AG10803 (cell line): ENCODE measurements at regions not wholly inside any gene's neighbourhood (a gene's known extent, or its start where the extent isn't known, plus 50 kb on each side); places are given as distances from the start of the nearest gene placed in this dataset.

Experiments
- DNase-seq: peaks from one replicate; pipeline ENCODE4 v3.0.0; 2010; ENCODE audit warnings: low read depth
- H3K4me3 ChIP-seq: 2 replicates; pipeline ENCODE4 v1.5.1; 2011; ENCODE audit warnings: mild to moderate bottlenecking, low read length, control low read depth
- TF ChIP-seq, protein P1 (sequence below): conservative IDR thresholded peaks from 2 replicates; pipeline ENCODE4 v1.5.1; 2011; ENCODE audit warnings: mild to moderate bottlenecking, low read length, control low read depth, inconsistent platforms

- TF ChIP-seq, protein P1, sequence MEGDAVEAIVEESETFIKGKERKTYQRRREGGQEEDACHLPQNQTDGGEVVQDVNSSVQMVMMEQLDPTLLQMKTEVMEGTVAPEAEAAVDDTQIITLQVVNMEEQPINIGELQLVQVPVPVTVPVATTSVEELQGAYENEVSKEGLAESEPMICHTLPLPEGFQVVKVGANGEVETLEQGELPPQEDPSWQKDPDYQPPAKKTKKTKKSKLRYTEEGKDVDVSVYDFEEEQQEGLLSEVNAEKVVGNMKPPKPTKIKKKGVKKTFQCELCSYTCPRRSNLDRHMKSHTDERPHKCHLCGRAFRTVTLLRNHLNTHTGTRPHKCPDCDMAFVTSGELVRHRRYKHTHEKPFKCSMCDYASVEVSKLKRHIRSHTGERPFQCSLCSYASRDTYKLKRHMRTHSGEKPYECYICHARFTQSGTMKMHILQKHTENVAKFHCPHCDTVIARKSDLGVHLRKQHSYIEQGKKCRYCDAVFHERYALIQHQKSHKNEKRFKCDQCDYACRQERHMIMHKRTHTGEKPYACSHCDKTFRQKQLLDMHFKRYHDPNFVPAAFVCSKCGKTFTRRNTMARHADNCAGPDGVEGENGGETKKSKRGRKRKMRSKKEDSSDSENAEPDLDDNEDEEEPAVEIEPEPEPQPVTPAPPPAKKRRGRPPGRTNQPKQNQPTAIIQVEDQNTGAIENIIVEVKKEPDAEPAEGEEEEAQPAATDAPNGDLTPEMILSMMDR: no peak
- peak; percentile 72 for DNase-seq
- no peak overlapping the region for H3K4me3 ChIP-seq
Measured at GRCh38 chr11:29293825-29294224, 723.0 kb downstream of the KCNA4 start.

- no peak overlapping the region for H3K4me3 ChIP-seq
- DNase-seq: peak; percentile 88
- TF ChIP-seq, protein P1: no peak
Measured at GRCh38 chr11:29282088-29282487, 734.7 kb downstream of the KCNA4 start.

GRCh38 chr11:29281271-29281777, 735.5 kb downstream of the KCNA4 start:
- H3K4me3 ChIP-seq: no peak overlapping the region
- no peak for DNase-seq
- TF ChIP-seq, protein P1: no peak

- DNase-seq: no peak
- H3K4me3 ChIP-seq: no peak overlapping the region
- TF ChIP-seq, protein P1: no peak
Measured at GRCh38 chr11:29280452-29280851, 736.4 kb downstream of the KCNA4 start.

DNA sequence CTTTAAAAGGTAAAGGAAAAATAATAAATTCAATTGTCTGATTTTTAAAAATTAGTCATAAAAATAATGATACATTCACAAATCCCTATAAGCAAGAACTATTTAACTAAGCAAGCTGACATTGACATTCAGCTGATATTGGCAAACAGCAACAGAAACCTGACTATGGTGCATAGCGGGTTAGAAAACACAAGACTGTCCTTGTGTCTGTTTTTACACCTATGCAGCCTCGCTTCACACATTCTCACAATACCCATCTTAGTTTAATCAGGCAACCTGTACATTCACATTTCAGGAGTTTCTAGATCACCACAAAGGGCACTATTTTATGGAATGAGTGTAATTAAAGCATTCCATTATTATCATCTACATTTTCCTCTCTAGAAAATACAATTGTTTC, 737.1 kb downstream of the KCNA4 start:
- TF ChIP-seq, protein P1: no peak
- H3K4me3 ChIP-seq: no peak overlapping the region
- DNase-seq: no peak

DNA sequence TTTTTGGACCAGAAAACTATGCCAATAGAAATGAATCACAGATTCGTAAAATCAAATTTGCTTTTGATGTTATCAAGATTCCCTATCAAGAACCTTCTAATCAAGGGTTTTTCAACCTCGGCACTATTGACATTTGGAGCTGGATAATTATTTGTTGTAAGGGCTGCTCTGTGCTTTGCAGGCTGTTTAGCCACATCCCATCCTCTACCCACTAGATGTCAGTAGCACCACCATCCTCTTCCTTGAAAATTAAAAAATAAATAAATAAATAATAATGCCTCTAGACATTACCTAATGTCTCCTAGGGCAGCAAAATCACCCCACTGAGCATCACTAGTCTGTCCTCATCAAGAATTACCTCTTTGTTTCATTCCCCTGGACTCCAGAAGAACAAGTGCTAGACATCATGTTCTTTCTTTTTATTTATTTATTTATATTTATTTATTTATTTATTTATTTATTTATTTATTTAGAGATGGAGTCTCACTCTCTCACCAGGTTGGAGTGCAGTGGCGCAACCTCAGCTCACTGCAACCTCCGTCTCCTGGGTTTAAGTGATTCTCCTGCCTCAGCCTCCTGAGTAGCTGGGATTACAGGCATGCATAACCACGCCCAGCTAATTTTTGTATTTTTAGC, 744.7 kb downstream of the KCNA4 start:
- peak; percentile 41 for DNase-seq
- TF ChIP-seq, protein P1: peak; percentile 58
- H3K4me3 ChIP-seq: no peak overlapping the region

DNA sequence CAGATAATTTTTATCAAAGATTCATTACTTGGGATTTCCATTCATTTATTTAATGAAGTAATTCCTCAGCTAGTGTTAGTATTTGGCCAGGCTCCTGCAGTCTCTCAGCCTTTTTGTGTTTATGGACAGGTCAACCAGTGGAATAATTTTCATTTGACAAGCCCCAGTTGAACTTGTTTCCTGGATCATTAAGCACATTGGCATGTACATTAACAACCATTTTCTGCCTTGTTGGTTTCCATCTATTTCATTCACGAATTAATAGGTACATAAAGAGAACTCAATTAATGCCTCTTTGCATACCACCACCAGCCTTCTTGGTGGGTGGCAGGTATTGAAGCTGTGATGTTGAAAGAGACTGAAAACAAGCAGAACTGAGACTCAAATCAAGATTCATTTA, 745.2 kb downstream of the KCNA4 start:
- no peak overlapping the region for H3K4me3 ChIP-seq
- DNase-seq: no peak
- TF ChIP-seq, protein P1: no peak
